Gastrocnemius medialis (tissue), 4 donors: ENCODE measurements at regions not wholly inside any gene's neighbourhood (a gene's known extent, or its start where the extent isn't known, plus 50 kb on each side); places are given as distances from the start of the nearest gene placed in this dataset.

ENCODE experiments used
- POLR2A ChIP-seq, 2 donors: fragments of 450-650 bp; IDR thresholded peaks; one replicate each; pipeline ENCODE4 v1.6.1; 2017; ENCODE audit warnings: antibody characterized with exemption in 2 of 2, mild to moderate bottlenecking in 2 of 2, moderate library complexity in 2 of 2
- TF ChIP-seq, protein P1 (sequence below), 5 experiments: fragments of 450-650 bp in 3 of 5; fragments of 200-600 bp in 2 of 5; sonication (generic) in 2 of 5; IDR thresholded peaks in 4 of 5; conservative IDR thresholded peaks in 1 of 5; 1 replicate in 4 of 5; 2 replicates in 1 of 5; pipeline ENCODE4 v1.5.1; 2016 to 2019; ENCODE audit warnings: antibody characterized with exemption in 5 of 5, mild to moderate bottlenecking in 3 of 5, moderate library complexity in 3 of 5

DNA sequence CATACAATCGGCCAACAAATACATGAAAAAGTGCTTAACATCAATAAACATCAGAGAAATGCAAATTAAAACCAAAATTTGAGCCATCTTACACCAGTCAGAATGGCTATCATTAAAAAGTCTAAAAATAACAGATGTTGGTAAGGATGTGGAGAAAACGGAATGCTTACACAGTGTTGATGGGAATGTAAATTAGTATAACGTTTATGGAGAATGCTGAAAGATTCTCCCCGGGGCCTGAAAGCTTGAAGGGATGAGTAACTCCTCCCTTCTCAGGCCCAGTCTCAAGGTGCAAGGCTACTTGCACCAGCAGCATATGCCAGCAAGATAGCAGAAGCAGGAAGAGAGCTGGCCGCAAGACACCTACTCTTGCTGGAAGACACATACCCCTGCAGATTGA lies 123.7 kb upstream of the NLGN1 start:
- TF ChIP-seq, protein P1, sequence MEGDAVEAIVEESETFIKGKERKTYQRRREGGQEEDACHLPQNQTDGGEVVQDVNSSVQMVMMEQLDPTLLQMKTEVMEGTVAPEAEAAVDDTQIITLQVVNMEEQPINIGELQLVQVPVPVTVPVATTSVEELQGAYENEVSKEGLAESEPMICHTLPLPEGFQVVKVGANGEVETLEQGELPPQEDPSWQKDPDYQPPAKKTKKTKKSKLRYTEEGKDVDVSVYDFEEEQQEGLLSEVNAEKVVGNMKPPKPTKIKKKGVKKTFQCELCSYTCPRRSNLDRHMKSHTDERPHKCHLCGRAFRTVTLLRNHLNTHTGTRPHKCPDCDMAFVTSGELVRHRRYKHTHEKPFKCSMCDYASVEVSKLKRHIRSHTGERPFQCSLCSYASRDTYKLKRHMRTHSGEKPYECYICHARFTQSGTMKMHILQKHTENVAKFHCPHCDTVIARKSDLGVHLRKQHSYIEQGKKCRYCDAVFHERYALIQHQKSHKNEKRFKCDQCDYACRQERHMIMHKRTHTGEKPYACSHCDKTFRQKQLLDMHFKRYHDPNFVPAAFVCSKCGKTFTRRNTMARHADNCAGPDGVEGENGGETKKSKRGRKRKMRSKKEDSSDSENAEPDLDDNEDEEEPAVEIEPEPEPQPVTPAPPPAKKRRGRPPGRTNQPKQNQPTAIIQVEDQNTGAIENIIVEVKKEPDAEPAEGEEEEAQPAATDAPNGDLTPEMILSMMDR (IDR thresholded peaks at IDR 0.05 in 4 of 5, conservative IDR thresholded peaks at IDR 0.05 in 1 of 5): no peak
- TF ChIP-seq POLR2A (IDR thresholded peaks at IDR 0.05): no peak
